BLaER1 treated with 17β-estradiol and CSF1 and Interleukin-3, amounts not matched to agents 10 nM and 100 nM (cell line): ENCODE measurements at regions not wholly inside any gene's neighbourhood (a gene's known extent, or its start where the extent isn't known, plus 50 kb on each side); places are given as distances from the start of the nearest gene placed in this dataset.
A peak's percentile ranks its signal among the peaks of the same experiment; 100 is the strongest.

Source experiments
- H3K27ac ChIP-seq, 11 experiments: shearing (Covaris generic); formaldehyde crosslinking; 2 replicates each; pipeline ENCODE4 v1.8.1; 2022
- H3K27me3 ChIP-seq, 11 experiments: shearing (Covaris generic); formaldehyde crosslinking; 2 replicates each; pipeline ENCODE4 v1.8.1; 2022
- H3K36me3 ChIP-seq, 11 experiments: shearing (Covaris generic); formaldehyde crosslinking; 2 replicates each; pipeline ENCODE4 v1.8.1; 2022
- H3K4me1 ChIP-seq, 10 experiments: shearing (Covaris generic); formaldehyde crosslinking; 2 replicates each; pipeline ENCODE4 v1.8.1; 2022
- H3K4me2 ChIP-seq, 11 experiments: shearing (Covaris generic); formaldehyde crosslinking; 2 replicates each; pipeline ENCODE4 v1.8.1; 2022
- H3K4me3 ChIP-seq, 10 experiments: shearing (Covaris generic); formaldehyde crosslinking; 2 replicates each; pipeline ENCODE4 v1.8.1; 2022
- H3K9ac ChIP-seq, 11 experiments: shearing (Covaris generic); formaldehyde crosslinking; 2 replicates each; pipeline ENCODE4 v1.8.1; 2022
- H3K9me3 ChIP-seq, 11 experiments: shearing (Covaris generic); formaldehyde crosslinking; replicated peaks in 1 of 11; 2 replicates each; pipeline ENCODE4 v1.8.1; 2022
- H4K20me1 ChIP-seq, 11 experiments: shearing (Covaris generic); formaldehyde crosslinking; 2 replicates each; pipeline ENCODE4 v1.8.1; 2022
- Cebpa-rat ChIP-seq, 11 experiments: shearing (Covaris generic); IDR thresholded peaks; 2 replicates each; pipeline ENCODE4 v1.8.1; 2022

GRCh38 chr9:89739511-89739910 lies 134.7 kb downstream of the GADD45G start:
- H3K9me3 ChIP-seq = peaks cover 0 to 4% (median 0%) of the 10 kb centered on the region in 11 experiments; a peak in 9 of 22 replicates
- H3K4me2 ChIP-seq = peak overlapping the region; percentile 69 to 98 (median 84)
- TF ChIP-seq Cebpa-rat (IDR thresholded peaks at IDR 0.05) = no peak

GRCh38 chr9:89739916-89740315 lies 135.1 kb downstream of the GADD45G start:
- TF ChIP-seq Cebpa-rat (IDR thresholded peaks at IDR 0.05) = no peak
- Histone ChIP-seq H3K4me3 (0 out of 20 replicates have a peak overlapping the region, but pooled peaks of 1 of the 10 experiments have one; percentile 10), H3K4me2 (peak overlapping the region; percentile 69 to 98 (median 84)), H3K9ac (peak overlapping the region in 5 of 11 experiments; percentile 21 to 85 (median 74); a peak in 8 of 22 replicates), H3K27me3 (no peaks in the 10 kb centered on the region), H4K20me1 (no peaks in the 10 kb centered on the region), H3K36me3 (no peaks in the 10 kb centered on the region), H3K9me3 (peaks cover 0 to 8% (median 4%) of the 10 kb centered on the region in 11 experiments; a peak in 14 of 22 replicates), H3K4me1 (peaks cover 57 to 100% (median 91%) of the 10 kb centered on the region in 10 experiments), H3K27ac (peak overlapping the region in 8 of 11 experiments; percentile 15 to 94 (median 64); a peak in 13 of 22 replicates)

More at GRCh38 chr9:89739511-89739910, 134.7 kb downstream of the GADD45G start:
- H3K9ac ChIP-seq = peak overlapping the region in 1 of 11 experiments; percentile 81; a peak in 3 of 22 replicates
- peak overlapping the region in 7 of 11 experiments; percentile 3 to 94 (median 86); a peak in 8 of 22 replicates for H3K27ac ChIP-seq
- H3K27me3 ChIP-seq = no peaks in the 10 kb centered on the region
- peaks cover 57 to 100% (median 91%) of the 10 kb centered on the region in 10 experiments for H3K4me1 ChIP-seq
- H3K4me3 ChIP-seq = no peak overlapping the region
- H4K20me1 ChIP-seq = no peaks in the 10 kb centered on the region
- no peaks in the 10 kb centered on the region for H3K36me3 ChIP-seq

- H4K20me1 ChIP-seq = no peaks in the 10 kb centered on the region
- no peaks in the 10 kb centered on the region for H3K27me3 ChIP-seq
- H3K4me1 ChIP-seq = peaks cover 57 to 100% (median 91%) of the 10 kb centered on the region in 10 experiments
- H3K4me3 ChIP-seq = peak overlapping the region in 1 of 10 experiments; percentile 10; a peak in 1 of 20 replicates
- no peak for TF ChIP-seq Cebpa-rat (IDR thresholded peaks at IDR 0.05)
- peak overlapping the region in 7 of 11 experiments; percentile 14 to 85 (median 60); a peak in 10 of 22 replicates for H3K9ac ChIP-seq
- peak overlapping the region in 8 of 11 experiments; percentile 23 to 94 (median 84); a peak in 12 of 22 replicates for H3K27ac ChIP-seq
- H3K9me3 ChIP-seq = peaks cover 0 to 14% (median 6%) of the 10 kb centered on the region in 11 experiments; a peak in 14 of 22 replicates
- H3K4me2 ChIP-seq = peak overlapping the region; percentile 69 to 98 (median 84)
- no peaks in the 10 kb centered on the region for H3K36me3 ChIP-seq
These were observed 135.9 kb downstream of the GADD45G start for GRCh38 chr9:89740722-89741121.

- Histone ChIP-seq H3K27ac (peak overlapping the region in 9 of 11 experiments; percentile 3 to 94 (median 82); a peak in 17 of 22 replicates), H3K27me3 (no peaks in the 10 kb centered on the region), H3K9me3 (peaks cover 0 to 15% (median 6%) of the 10 kb centered on the region in 11 experiments; a peak in 14 of 22 replicates), H3K36me3 (no peaks in the 10 kb centered on the region), H3K4me3 (peak overlapping the region in 3 of 10 experiments; percentile 7 to 22 (median 20); a peak in 4 of 20 replicates), H4K20me1 (no peaks in the 10 kb centered on the region), H3K4me2 (peak overlapping the region; percentile 56 to 98 (median 81)), H3K4me1 (peaks cover 55 to 100% (median 99%) of the 10 kb centered on the region in 10 experiments), H3K9ac (peak overlapping the region in 8 of 11 experiments; percentile 45 to 85 (median 70); a peak in 17 of 22 replicates)
- 0 out of 22 replicates have a peak, but pooled peaks of 3 of the 11 experiments have one; percentile 10 to 28 (median 22) for TF ChIP-seq Cebpa-rat (IDR thresholded peaks at IDR 0.05)
These were observed 137.8 kb downstream of the GADD45G start for GRCh38 chr9:89742660-89743059.

- Histone ChIP-seq H3K27me3 (no peaks in the 10 kb centered on the region), H3K9ac (peak overlapping the region in 8 of 11 experiments; percentile 45 to 85 (median 70); a peak in 17 of 22 replicates), H3K4me1 (peaks cover 53 to 100% (median 99%) of the 10 kb centered on the region in 10 experiments), H3K9me3 (peaks cover 0 to 15% (median 6%) of the 10 kb centered on the region in 11 experiments; a peak in 14 of 22 replicates), H3K4me3 (peak overlapping the region in 5 of 10 experiments; percentile 5 to 22 (median 12); a peak in 4 of 20 replicates), H3K4me2 (peak overlapping the region; percentile 56 to 98 (median 81)), H3K27ac (peak overlapping the region in 9 of 11 experiments; percentile 3 to 94 (median 82); a peak in 17 of 22 replicates), H3K36me3 (no peaks in the 10 kb centered on the region), H4K20me1 (no peaks in the 10 kb centered on the region)
- no peak for TF ChIP-seq Cebpa-rat (IDR thresholded peaks at IDR 0.05)
These were observed 138.4 kb downstream of the GADD45G start for GRCh38 chr9:89743216-89743572.

- Histone ChIP-seq H3K9ac (peak overlapping the region in 8 of 11 experiments; percentile 45 to 85 (median 70); a peak in 17 of 22 replicates), H4K20me1 (no peaks in the 10 kb centered on the region), H3K27ac (peak overlapping the region in 9 of 11 experiments; percentile 3 to 94 (median 82); a peak in 16 of 22 replicates), H3K27me3 (no peaks in the 10 kb centered on the region), H3K4me1 (peaks cover 54 to 100% (median 99%) of the 10 kb centered on the region in 10 experiments), H3K4me2 (peak overlapping the region; percentile 56 to 98 (median 81)), H3K36me3 (no peaks in the 10 kb centered on the region), H3K4me3 (peak overlapping the region in 4 of 10 experiments; percentile 4 to 37 (median 17); a peak in 5 of 20 replicates), H3K9me3 (peaks cover 0 to 15% (median 6%) of the 10 kb centered on the region in 11 experiments; a peak in 14 of 22 replicates)
- TF ChIP-seq Cebpa-rat (IDR thresholded peaks at IDR 0.05) = no peak
These were observed 138.9 kb downstream of the GADD45G start for GRCh38 chr9:89743573-89744254.

GRCh38 chr9:89744255-89744648 lies 139.4 kb downstream of the GADD45G start:
- H3K4me2 ChIP-seq = peak overlapping the region in 10 of 11 experiments; percentile 56 to 98 (median 82); a peak in 20 of 22 replicates
- peaks cover 0 to 15% (median 6%) of the 10 kb centered on the region in 11 experiments; a peak in 14 of 22 replicates for H3K9me3 ChIP-seq
- H4K20me1 ChIP-seq = no peaks in the 10 kb centered on the region

GRCh38 chr9:89744730-89745129 lies 139.9 kb downstream of the GADD45G start:
- peaks cover 49 to 100% (median 99%) of the 10 kb centered on the region in 10 experiments for H3K4me1 ChIP-seq

More at GRCh38 chr9:89744255-89744648, 139.4 kb downstream of the GADD45G start:
- Histone ChIP-seq H3K27ac (peak overlapping the region in 8 of 11 experiments; percentile 64 to 94 (median 84); a peak in 16 of 22 replicates), H3K9ac (peak overlapping the region in 7 of 11 experiments; percentile 55 to 85 (median 76); a peak in 12 of 22 replicates), H3K27me3 (no peaks in the 10 kb centered on the region), H3K4me1 (peaks cover 53 to 100% (median 99%) of the 10 kb centered on the region in 10 experiments), H3K4me3 (peak overlapping the region in 3 of 10 experiments; percentile 12 to 37 (median 22); a peak in 3 of 20 replicates), H3K36me3 (no peaks in the 10 kb centered on the region)
- no peak for TF ChIP-seq Cebpa-rat (IDR thresholded peaks at IDR 0.05)

More at GRCh38 chr9:89744730-89745129, 139.9 kb downstream of the GADD45G start:
- H3K9me3 ChIP-seq = peaks cover 0 to 15% (median 6%) of the 10 kb centered on the region in 11 experiments; a peak in 14 of 22 replicates
- TF ChIP-seq Cebpa-rat (IDR thresholded peaks at IDR 0.05) = no peak
- no peaks in the 10 kb centered on the region for H3K36me3 ChIP-seq
- H3K4me2 ChIP-seq = peak overlapping the region in 9 of 11 experiments; percentile 65 to 98 (median 84); a peak in 17 of 22 replicates
- peak overlapping the region in 6 of 11 experiments; percentile 79 to 94 (median 88); a peak in 11 of 22 replicates for H3K27ac ChIP-seq
- no peaks in the 10 kb centered on the region for H3K27me3 ChIP-seq
- peak overlapping the region in 4 of 11 experiments; percentile 76 to 85 (median 80); a peak in 5 of 22 replicates for H3K9ac ChIP-seq
- no peaks in the 10 kb centered on the region for H4K20me1 ChIP-seq
- H3K4me3 ChIP-seq = no peak overlapping the region
